ENCODE measurements at regions not wholly inside any gene's neighbourhood (a gene's known extent, or its start where the extent isn't known, plus 50 kb on each side); places are given as distances from the start of the nearest gene placed in this dataset.

DNA sequence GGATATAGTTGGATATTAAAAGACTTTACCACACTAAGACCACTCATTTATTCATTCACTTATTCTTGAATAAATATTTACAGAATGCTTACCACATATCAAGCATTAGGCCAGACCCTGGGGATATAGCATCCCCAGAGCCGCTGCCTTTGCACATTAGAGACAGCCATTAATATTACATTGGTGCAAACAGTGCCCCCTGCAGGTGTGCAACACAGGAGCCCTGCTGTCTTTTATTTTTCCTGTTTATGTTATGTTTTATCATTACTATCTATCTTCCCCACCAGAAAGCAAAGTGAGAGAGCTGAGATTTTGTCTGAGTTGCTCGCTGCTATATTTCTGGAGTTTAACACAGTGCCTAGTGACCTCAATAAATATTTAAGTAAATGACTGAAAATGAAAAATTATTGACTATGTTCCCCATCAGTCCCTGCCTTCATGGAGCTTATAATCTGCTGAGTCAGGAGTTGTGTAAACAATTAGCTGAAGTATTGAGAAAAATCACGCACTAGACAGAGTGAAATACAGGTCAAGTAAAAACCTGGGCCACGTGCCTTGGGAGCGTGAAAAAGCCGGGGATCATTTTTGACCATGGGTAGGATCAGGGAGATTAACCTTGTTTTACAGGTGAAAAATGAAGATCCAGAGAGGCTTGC lies 301.6 kb downstream of the PCNX1 start:
- TF ChIP-seq, protein P1, sequence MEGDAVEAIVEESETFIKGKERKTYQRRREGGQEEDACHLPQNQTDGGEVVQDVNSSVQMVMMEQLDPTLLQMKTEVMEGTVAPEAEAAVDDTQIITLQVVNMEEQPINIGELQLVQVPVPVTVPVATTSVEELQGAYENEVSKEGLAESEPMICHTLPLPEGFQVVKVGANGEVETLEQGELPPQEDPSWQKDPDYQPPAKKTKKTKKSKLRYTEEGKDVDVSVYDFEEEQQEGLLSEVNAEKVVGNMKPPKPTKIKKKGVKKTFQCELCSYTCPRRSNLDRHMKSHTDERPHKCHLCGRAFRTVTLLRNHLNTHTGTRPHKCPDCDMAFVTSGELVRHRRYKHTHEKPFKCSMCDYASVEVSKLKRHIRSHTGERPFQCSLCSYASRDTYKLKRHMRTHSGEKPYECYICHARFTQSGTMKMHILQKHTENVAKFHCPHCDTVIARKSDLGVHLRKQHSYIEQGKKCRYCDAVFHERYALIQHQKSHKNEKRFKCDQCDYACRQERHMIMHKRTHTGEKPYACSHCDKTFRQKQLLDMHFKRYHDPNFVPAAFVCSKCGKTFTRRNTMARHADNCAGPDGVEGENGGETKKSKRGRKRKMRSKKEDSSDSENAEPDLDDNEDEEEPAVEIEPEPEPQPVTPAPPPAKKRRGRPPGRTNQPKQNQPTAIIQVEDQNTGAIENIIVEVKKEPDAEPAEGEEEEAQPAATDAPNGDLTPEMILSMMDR (IDR thresholded peaks at IDR 0.05; ENCODE audit: borderline replicate concordance, extremely low read depth, low read length, poor library complexity, severe bottlenecking): peak; percentile 49
- TF ChIP-seq EZH2 (IDR thresholded peaks at IDR 0.05; ENCODE audit: borderline replicate concordance, low read depth, low read length, severe bottlenecking): no peak

Measured in DND-41 (cell line).